Liver (tissue), 3 donors: ENCODE measurements at regions not wholly inside any gene's neighbourhood (a gene's known extent, or its start where the extent isn't known, plus 50 kb on each side); places are given as distances from the start of the nearest gene placed in this dataset.

Source experiments
- ATF3 ChIP-seq: IDR thresholded peaks from 2 replicates; pipeline ENCODE4 v1.6.1; 2016; ENCODE audit warnings: antibody characterized with exemption
- CTCF ChIP-seq: fragments of 150-350 bp; IDR thresholded peaks from 2 replicates; pipeline ENCODE4 v1.5.1; 2017; ENCODE audit warnings: improper control_type of control experiment, low read depth, low read length; ENCODE audit not compliant: missing input control
- HNF4G ChIP-seq: IDR thresholded peaks from 2 replicates; pipeline ENCODE4 v1.6.1; 2016; ENCODE audit warnings: antibody characterized with exemption
- JUND ChIP-seq, 2 donors: IDR thresholded peaks; 2 replicates each; pipeline ENCODE4 v1.6.1; 2016; ENCODE audit warnings: antibody characterized with exemption in 2 of 2
- MAX ChIP-seq: IDR thresholded peaks from 2 replicates; pipeline ENCODE4 v1.6.1; 2016; ENCODE audit warnings: antibody characterized with exemption
- NR2F2 ChIP-seq: IDR thresholded peaks from 2 replicates; pipeline ENCODE4 v1.6.1; 2016; ENCODE audit warnings: antibody characterized with exemption
- RAD21 ChIP-seq, 2 donors: IDR thresholded peaks; 2 replicates each; pipeline ENCODE4 v1.6.1; 2016; ENCODE audit warnings: antibody characterized with exemption in 2 of 2, mild to moderate bottlenecking in 2 of 2
- REST ChIP-seq: IDR thresholded peaks from 2 replicates; pipeline ENCODE4 v1.6.1; 2016; ENCODE audit warnings: antibody characterized with exemption, mild to moderate bottlenecking
- SP1 ChIP-seq: IDR thresholded peaks from 2 replicates; pipeline ENCODE4 v1.6.1; 2018; ENCODE audit warnings: antibody characterized with exemption, mild to moderate bottlenecking
- TAF1 ChIP-seq: conservative IDR thresholded peaks from 2 replicates; pipeline ENCODE4 v1.6.1; 2016; ENCODE audit warnings: antibody characterized with exemption, mild to moderate bottlenecking
- YY1 ChIP-seq: IDR thresholded peaks from 2 replicates; pipeline ENCODE4 v1.6.1; 2016; ENCODE audit warnings: antibody characterized with exemption, mild to moderate bottlenecking
- donor health status: healthy.
- donor health status: healthy.

GRCh38 chr21:14880922-14881321, 183.9 kb downstream of the NRIP1 start:
- TF ChIP-seq CTCF (no peak), SP1 (no peak), JUND (IDR thresholded peaks at IDR 0.05) (no peak), MAX (no peak), TAF1 (no peak), ATF3 (no peak), REST (no peak), HNF4G (no peak), RAD21 (IDR thresholded peaks at IDR 0.05) (no peak), NR2F2 (no peak), YY1 (no peak)
